Heart left ventricle (tissue), 16 donors: ENCODE measurements at regions not wholly inside any gene's neighbourhood (a gene's known extent, or its start where the extent isn't known, plus 50 kb on each side); places are given as distances from the start of the nearest gene placed in this dataset.

Experiments used
- ATAC-seq, 4 donors: fragments of 200-7000 bp; cut with Tn5 transposase; one replicate each; pipeline ENCODE4 v1.9.1; 2020 to 2022; ENCODE audit warnings: moderate library complexity in 4 of 4, mild to moderate bottlenecking in 3 of 4, moderate number of reproducible peaks in 1 of 4
- DNase-seq, 5 donors: peaks; one replicate each; pipeline ENCODE4 v3.0.0-alpha.2; 2020
- H3K27ac ChIP-seq, 12 donors: fragments of 200-600 bp; sonication (generic) in 4 of 12; one replicate each; pipeline versions ENCODE4 v1.5.0 to v1.8.0; 2016 to 2022; ENCODE audit warnings: mild to moderate bottlenecking in 2 of 12
- H3K27me3 ChIP-seq, 9 donors: fragments of 200-600 bp; sonication (generic) in 2 of 9; one replicate each; pipeline versions ENCODE4 v1.5.1 to v1.8.0; 2016 to 2022; ENCODE audit warnings: mild to moderate bottlenecking in 3 of 9
- H3K36me3 ChIP-seq, 9 donors: fragments of 200-600 bp; sonication (generic) in 2 of 9; one replicate each; pipeline versions ENCODE4 v1.5.0 to v1.8.0; 2018 to 2022; ENCODE audit warnings: mild to moderate bottlenecking in 2 of 9
- H3K4me1 ChIP-seq, 12 donors: fragments of 200-600 bp; sonication (generic) in 4 of 12; one replicate each; pipeline versions ENCODE4 v1.5.0 to v1.8.0; 2016 to 2022; ENCODE audit warnings: mild to moderate bottlenecking in 3 of 12
- H3K4me3 ChIP-seq, 12 donors: fragments of 200-600 bp; sonication (generic) in 4 of 12; one replicate each; pipeline versions ENCODE4 v1.5.0 to v1.8.0; 2017 to 2022; ENCODE audit warnings: mild to moderate bottlenecking in 9 of 12, moderate library complexity in 4 of 12
- H3K9me3 ChIP-seq, 12 donors: fragments of 200-600 bp; sonication (generic) in 4 of 12; one replicate each; pipeline versions ENCODE4 v1.5.0 to v1.8.0; 2016 to 2022; ENCODE audit warnings: mild to moderate bottlenecking in 1 of 12
- CTCF ChIP-seq, 12 donors: fragments of 200-600 bp; sonication (generic) in 4 of 12; IDR thresholded peaks; one replicate each; pipeline versions ENCODE4 v1.5.0 to v1.8.0; 2018 to 2022; ENCODE audit warnings: antibody characterized with exemption in 12 of 12, mild to moderate bottlenecking in 5 of 12
- POLR2A ChIP-seq, 2 donors: fragments of 450-650 bp; IDR thresholded peaks; one replicate each; pipeline ENCODE4 v1.6.1; 2017; ENCODE audit warnings: antibody characterized with exemption in 2 of 2, mild to moderate bottlenecking in 2 of 2, moderate library complexity in 2 of 2
- WGBS, 4 donors: extraction: QIAGEN DNeasy Blood & Tissue Kit in 2 of 4; methylation state at CpG; one replicate each; pipeline versions ENCODE4 v1.1.5 to v1.1.7; 2013 to 2018; 5-methylcytosine and 5-hydroxymethylcytosine counted together
- intact Hi-C, 10 donors: fragments of 100-400 bp; cut with DNase I; formaldehyde crosslinking; loops; one replicate each; pipeline versions ENCODE4 v1.11.1 to v1.14.2; 2022
- donor health status: ischemic (EF 13 %, LVEDD 7.1; RV severe dilation, severe dysfunction).
- donor health status: healthy with polysubstance abuse.
- donor health status: DM: no; HTN: yes; CAD: no.
- donor health status: DM: no; HTN: no; CAD: no.
- donor health status: ischemic (EF 25% LVEDD 6.9; RV normal size, moderate dysfunction).
- donor health status: ischemic (EF 25% LVEDD 5.7; RV mildly dilated, moderate dysfunction).
- donor health status: healthy.
- donor health status: DM: yes; HTN: yes; CAD: no.
- donor health status: ischemic (EF 35%, LVEDD 5.7; RV mildly dilated, moderate dysfunction).
- donor health status: nonischemic (EF 11% LVEDD 7.7; RV severe dilation, severe dysfunction).
- donor health status: DM: yes; HTN: yes; CAD: no.
- donor health status: PGD.
- donor health status: ischemic (EF 29% LVEDD 5.4; RV normal size, mild dysfunction).
- donor health status: nonischemic (EF 23%, LVEDD 6.1; RV moderate dilation, normal function).

DNA sequence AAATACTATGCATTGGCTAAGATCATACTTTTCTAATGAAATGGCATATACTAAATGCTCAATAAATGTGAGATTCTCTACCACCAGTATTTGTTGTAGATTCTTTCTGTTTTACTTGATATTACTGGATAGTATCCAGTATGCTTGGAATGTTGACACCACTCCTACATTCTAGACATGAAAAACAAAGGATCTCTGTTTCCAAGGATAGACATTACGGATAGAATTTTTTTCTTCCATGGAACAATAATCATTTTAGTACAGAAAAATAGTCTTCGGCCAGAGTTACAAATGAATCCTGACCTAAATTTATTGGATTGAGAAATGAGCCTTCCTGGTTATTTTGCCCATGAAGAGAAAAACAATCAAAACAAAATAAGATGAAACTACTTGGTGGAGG, 258.2 kb upstream of the NT5E start:
- ATAC-seq (peak in 1 of 4 donors; percentile 60), DNase-seq (no peak)
- Histone ChIP-seq H3K27me3 (no peaks in the 10 kb centered on the region), H3K4me1 (peaks cover 0 to 6% (median 0%) of the 10 kb centered on the region in 12 donors), H3K9me3 (peaks cover 0 to 46% (median 7%) of the 10 kb centered on the region in 12 donors), H3K27ac (peak overlapping the region in 3 of 12 donors; percentile 31 to 66 (median 58)), H3K4me3 (no peak overlapping the region), H3K36me3 (no peaks in the 10 kb centered on the region)
- TF ChIP-seq CTCF (IDR thresholded peaks at IDR 0.05) (no peak), POLR2A (IDR thresholded peaks at IDR 0.05) (no peak)
- 61 to 68% (median 66%) methylated on average over 2 of the region's 2 CpGs for WGBS, 4 donors
- intact Hi-C loops = no loop called here

DNA sequence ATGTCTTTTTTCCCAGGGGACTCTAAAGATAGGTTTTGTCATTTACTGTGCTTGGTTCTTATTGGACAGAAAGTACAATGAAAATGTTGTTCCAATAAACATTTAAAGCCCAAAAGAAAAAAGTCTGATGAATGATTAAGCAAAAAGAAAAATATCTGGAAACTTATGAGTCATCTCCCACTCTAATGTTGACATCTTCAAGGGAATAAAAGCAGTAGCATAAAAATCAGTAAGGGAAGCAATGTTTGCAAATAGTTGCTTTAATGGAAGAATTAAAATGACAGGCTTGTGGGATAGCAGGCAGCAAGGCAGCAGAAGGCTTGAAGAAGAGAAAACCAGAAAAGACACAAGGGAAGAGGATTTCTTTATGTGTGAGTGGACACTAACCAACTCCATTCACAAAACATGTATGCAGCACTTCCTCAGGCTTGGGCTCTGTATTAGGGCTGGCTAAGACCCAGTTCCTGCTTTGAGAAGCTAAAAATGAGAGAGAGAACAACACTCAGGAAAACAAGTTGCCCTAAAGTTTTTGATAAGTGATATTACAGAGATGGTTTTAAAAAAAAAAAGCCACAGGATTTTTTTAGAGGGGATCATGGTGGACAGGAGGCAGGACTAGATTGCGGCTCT, 263.2 kb upstream of the NT5E start:
- Histone ChIP-seq H3K36me3 (no peaks in the 10 kb centered on the region), H3K4me3 (no peak overlapping the region), H3K27ac (peak overlapping the region in 4 of 12 donors; percentile 10 to 27 (median 13)), H3K27me3 (no peaks in the 10 kb centered on the region), H3K4me1 (peaks cover 0 to 6% (median 0%) of the 10 kb centered on the region in 12 donors), H3K9me3 (peaks cover 0 to 20% (median 0%) of the 10 kb centered on the region in 12 donors)
- TF ChIP-seq CTCF (IDR thresholded peaks at IDR 0.05) = no peak
- no peak for TF ChIP-seq POLR2A (IDR thresholded peaks at IDR 0.05)
- 69 to 83% (median 76%) methylated on average over 1 of the region's 1 CpG for WGBS, 4 donors
- intact Hi-C loops = no loop called here
- ATAC-seq (peak in 1 of 4 donors; percentile 31), DNase-seq (no peak)

DNA sequence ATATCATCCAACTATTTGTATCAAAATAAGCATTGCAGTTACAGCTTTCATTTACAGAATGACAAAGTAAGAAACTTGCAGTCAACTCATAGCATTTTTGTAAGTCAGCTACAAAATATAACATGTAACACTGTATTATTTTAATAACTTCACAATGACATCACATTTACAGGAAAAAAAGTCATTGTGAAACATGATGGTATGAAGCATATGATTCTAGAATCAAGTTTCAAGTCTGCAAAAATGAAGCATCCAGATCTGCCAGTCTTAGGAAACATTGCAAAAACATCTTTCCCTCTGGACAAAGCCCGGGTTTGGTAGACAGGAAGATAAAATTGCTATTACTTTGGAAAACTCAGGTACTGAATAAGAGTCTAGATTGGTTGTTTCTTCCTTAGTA, 263.9 kb upstream of the NT5E start:
- ATAC-seq (no peak), DNase-seq (no peak)
- Histone ChIP-seq H3K4me1 (peaks cover 0 to 6% (median 0%) of the 10 kb centered on the region in 12 donors), H3K27ac (peak overlapping the region in 3 of 12 donors; percentile 2 to 11 (median 10)), H3K27me3 (no peaks in the 10 kb centered on the region), H3K36me3 (no peaks in the 10 kb centered on the region), H3K9me3 (peaks cover 0 to 15% (median 0%) of the 10 kb centered on the region in 12 donors), H3K4me3 (no peak overlapping the region)
- TF ChIP-seq CTCF (IDR thresholded peaks at IDR 0.05) (no peak), POLR2A (IDR thresholded peaks at IDR 0.05) (no peak)
- intact Hi-C loops = no loop called here
- WGBS, 4 donors = 57 to 71% (median 61%) methylated on average over 1 of the region's 1 CpG

- Histone ChIP-seq H3K36me3 (no peaks in the 10 kb centered on the region), H3K4me3 (no peak overlapping the region), H3K27ac (no peak overlapping the region), H3K9me3 (peaks cover 0 to 3% (median 0%) of the 10 kb centered on the region in 12 donors), H3K4me1 (peaks cover 0 to 6% (median 0%) of the 10 kb centered on the region in 12 donors), H3K27me3 (no peaks in the 10 kb centered on the region)
- TF ChIP-seq CTCF (IDR thresholded peaks at IDR 0.05) (no peak), POLR2A (IDR thresholded peaks at IDR 0.05) (no peak)
- ATAC-seq = no peak
- intact Hi-C loops = no loop called here
- no peak for DNase-seq
Measured at GRCh38 chr6:85183841-85184240, 266.0 kb upstream of the NT5E start.
